RCC 7860 (cell line): ENCODE measurements at regions not wholly inside any gene's neighbourhood (a gene's known extent, or its start where the extent isn't known, plus 50 kb on each side); places are given as distances from the start of the nearest gene placed in this dataset.

Experiments used
- DNase-seq: peaks from one replicate; pipeline ENCODE4 v3.0.0-alpha.2; 2015; ENCODE audit warnings: low spot score
- FAIRE-seq: peaks from 2 replicates; lab custom pipeline; 2012; peaks lifted over from hg19 to GRCh38; lab: Jason Lieb, UNC

DNA sequence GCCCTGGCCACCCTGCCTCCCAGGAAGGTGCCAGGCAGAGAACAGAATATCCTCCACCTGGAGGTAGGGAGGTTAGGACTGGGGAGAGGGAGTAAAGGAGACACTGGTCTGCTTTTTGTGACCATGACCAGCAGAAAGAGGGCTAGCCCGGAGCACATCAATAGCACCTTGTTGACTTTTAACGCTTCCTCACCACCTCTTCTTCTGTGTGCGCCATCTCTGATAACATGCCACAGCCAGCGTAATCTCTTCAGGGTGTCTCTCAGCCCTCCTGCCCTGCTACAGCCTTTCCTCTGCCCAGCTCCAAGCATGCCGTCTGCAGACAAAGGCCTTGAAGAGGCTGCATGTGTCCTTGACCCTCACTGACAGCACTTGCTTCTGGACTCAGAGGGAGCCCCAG, 50.9 kb upstream of the GJA5 start:
- DNase-seq (no peak), FAIRE-seq (no peak)

DNA sequence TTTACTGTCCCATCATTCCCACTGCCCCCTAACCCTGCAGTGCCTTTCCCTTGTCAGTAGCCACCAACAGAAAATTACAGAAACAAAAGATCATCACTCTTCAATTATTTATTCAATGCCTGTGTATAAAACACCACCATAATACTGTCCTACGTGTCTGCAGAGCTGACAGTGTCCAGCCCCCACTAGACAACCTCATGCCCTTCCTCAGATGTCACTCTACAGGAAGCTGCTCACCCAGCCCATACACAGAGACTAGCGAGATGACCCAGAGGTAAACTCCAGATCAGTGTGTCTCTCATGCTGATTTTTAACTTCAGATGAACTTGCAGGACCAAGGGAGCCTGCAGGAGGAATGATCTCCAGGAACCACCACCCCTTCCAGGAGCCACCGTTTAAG, 51.3 kb upstream of the GJA5 start:
- DNase-seq: no peak
- FAIRE-seq: no peak

DNA sequence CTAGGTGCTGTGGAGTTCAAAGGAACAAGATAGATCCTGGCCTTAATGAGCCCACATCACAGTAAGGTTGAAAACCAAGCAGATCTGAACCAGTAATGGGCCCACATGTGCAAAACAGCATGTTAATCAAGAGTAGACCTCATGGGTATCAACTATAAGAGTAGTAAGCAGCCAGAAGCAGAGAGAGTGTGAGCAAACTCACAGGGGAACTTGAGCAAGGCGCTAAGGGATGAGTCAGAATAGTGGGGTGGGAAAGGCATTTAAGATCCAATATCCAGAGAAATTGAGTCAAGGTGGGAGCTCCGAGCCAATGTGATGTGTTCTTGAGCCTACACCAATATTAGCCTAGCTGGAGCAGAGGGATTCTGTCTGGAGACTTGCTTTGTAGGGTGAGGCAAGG, 52.4 kb upstream of the GJA5 start:
- no peak for FAIRE-seq
- DNase-seq: no peak

DNA sequence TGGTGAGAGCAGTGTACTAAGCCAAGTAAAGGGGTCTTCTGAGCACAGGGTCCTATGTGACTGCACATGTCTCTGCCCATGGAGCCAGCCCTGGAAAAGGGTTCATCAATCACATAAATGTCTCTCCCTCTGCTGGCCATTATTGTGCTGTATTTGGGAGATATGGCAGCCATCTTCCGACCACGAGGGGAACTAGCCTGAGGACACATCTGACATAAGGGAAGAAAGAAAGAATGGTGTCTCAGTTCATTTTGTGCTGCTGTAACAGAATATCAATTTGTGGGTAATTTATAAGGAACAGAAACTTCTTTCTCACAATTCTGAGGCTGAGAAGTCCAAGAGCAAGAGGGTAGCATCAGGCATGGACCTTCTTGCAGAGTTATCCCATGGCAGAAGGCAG, 55.1 kb upstream of the GJA5 start:
- DNase-seq (no peak), FAIRE-seq (no peak)

DNA sequence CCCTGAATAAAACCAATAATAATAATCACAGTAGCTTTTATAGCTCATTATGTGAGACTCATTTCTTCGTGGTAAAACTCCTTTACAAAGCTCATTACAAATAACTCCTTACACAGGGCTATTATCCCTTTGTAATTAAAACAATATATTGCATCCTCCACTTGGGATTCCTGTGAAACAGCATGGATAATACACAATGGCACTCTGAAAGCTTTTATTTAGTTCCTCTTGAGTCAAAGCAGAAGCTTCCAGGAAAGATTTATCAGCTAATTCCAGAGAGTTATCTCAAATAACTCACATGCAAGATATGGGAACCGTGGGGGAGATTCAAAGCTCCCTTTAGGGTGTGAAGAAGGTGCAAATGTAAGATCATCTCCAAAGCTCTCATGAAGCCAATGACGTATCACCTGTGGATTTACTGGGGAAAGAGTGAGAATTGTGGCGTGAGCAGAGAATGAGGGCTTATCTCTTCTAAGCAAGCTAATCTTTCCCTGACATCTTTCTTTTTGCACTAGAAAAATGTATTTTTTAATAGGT, 60.4 kb upstream of the GJA5 start:
- no peak for DNase-seq
- no peak for FAIRE-seq

DNA sequence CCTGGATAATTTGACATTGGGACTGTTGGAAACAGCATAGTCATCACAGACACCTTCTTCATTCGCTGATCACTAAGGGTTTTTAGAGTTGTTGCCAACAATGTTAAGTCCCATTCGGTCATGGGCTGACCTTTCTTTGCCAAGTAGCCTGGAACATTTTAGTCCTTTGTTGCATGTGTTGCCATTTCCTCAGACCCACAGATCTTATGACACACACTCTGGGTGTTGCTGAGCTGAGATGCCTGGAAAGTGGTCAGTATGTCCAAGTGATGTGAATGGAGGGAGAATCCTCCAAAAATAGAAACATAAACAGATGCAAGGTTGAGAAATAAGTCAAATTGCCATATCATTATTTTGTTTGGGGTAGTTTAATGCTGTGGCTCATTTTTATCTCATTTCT, 61.5 kb upstream of the GJA5 start:
- FAIRE-seq (no peak), DNase-seq (no peak)

DNA sequence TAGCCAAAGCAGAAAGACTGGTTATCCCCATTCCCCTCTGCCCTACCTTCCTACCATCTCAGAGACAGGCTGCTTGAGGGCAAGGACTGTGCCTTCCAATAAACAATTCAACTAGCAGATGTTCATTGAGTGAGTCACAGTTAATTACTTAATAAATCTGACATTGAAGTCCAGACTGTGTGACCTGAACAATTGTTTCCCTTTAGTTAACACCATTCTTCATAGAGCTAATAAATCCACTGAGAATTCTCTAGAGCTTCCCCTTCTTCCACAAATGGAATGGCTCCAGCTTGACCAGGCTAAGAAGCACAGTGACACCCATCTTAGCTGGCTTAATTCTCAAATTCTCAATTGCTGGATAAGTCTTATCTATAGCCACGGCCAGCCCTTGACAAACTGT, 61.9 kb upstream of the GJA5 start:
- no peak for DNase-seq
- FAIRE-seq: no peak

DNA sequence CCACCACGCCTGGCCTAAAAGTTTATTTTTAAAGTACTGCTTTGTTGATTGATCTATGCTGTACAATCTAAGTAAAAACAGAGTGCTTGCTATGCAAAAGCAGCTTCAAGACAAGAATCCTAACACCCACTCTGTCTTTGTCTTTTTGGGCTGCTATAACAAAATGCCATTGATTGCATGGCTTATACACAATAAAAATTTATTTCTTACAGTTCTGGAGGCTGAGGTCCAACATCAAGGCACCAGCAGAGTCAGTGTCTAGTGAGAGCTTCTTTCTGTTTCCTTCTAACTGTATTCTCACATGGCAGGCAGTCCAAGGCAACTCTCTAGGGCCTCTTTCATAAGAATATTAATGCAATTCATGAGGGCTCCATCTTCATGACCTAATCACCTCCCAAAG, 63.6 kb upstream of the GJA5 start:
- no peak for DNase-seq

DNA sequence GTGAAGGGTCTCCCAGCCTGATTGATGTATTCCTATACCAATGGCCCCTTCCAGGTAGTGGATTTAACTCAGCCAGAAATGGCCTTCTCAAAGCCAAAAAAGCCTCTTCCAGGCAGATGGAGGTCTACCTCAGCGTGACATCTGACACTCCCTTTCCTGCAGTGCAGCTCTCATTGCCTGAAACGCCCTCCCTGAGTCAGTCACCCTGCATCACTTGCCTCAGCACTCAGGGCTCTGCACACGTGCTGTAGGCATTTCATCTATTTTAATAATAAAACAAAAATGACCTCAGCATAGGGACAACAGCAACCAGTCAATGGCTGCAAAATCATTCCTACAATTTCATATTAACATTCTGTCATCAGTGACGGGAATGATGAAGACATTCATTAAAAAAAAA, 64.4 kb upstream of the GJA5 start:
- no peak for DNase-seq
- FAIRE-seq: no peak

More for the DNA sequence above, 63.6 kb upstream of the GJA5 start:
- FAIRE-seq: no peak

DNA sequence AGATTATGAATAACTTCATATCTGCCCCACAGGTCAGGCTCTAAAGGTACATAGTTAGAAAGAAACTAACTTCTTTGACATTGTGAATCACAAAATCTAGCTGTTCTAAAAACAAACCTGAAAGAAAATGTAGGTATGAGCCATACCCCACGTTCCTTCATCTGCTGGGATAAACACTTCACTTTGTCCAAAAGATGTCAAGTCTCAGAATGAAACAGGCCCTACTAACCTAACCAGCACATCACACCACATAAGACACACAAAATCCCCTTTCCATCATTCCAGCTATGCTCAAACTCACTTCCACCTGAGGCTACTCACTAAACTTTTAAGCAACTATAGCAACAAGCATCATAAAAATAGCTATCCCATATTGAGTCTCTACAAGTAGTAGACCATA, 65.2 kb upstream of the GJA5 start:
- FAIRE-seq (no peak), DNase-seq (no peak)

DNA sequence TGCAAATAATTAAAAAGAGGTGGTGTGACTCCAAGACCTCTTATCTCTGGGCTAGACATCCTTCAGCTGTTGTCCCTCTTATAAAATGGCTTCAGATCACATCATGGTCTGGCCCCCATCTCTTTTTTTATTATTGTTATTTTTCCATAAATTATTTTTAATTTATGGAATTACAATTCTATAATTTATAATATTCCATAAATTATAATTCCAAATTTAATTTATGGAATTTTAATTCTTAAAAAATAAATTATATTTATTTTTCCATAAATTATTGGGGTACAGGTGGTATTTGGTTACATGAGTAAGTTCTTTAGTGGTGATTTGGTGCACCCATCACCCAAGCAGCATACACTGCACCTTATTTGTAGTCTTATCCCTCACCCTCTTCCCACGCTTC, 65.9 kb upstream of the GJA5 start:
- DNase-seq (no peak), FAIRE-seq (no peak)

DNA sequence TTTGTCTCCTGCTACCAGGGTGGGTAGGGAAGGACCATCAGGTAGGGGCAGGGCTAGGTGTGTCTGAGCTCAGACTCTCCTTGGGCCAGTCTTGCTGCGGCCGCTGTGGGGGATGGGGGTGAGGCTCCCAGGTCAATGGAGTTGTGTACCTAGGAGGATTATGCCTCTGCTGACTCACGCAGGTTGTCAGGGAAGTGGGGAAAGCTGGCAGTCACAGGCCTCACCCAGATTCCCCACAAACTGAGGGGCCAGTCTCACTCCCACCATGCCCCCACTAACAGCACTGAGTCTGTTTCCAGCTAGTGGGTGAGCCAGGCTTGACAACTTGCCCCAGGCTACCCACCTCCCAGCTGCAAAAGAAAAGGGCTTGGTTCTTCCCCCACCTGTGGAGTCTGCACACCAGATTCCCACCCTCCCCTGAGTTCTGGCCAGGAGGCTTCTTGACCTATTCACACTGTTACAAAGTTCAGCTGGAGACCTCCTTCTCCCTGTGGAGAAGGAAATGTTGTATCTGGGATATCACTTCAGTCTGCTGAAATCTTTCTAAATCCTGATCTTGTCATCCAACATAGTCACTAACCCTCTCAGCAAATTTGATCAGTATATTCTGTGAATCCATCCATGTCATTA, 69.2 kb upstream of the GJA8 start:
- FAIRE-seq: no peak

DNA sequence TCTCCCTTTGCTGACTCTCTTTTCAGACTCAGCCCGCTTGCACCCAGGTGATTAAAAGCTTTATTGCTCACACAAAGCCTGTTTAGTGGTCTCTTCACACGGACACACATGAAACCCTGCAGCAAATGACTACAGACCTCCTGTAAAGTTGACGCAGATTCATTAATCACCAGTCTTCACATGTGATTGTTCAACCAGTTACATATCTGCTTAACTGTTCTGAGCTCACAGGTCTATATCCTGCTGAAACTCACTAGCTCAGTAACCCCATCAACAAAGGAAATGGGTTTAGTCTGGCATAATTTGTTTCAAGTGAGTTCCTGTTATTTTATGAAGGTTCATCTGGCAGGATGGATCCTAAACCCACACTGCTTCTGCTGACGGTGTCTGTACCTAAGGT, 68.4 kb upstream of the GJA8 start:
- FAIRE-seq (no peak), DNase-seq (no peak)

More for the DNA sequence above, 69.2 kb upstream of the GJA8 start:
- no peak for DNase-seq

DNA sequence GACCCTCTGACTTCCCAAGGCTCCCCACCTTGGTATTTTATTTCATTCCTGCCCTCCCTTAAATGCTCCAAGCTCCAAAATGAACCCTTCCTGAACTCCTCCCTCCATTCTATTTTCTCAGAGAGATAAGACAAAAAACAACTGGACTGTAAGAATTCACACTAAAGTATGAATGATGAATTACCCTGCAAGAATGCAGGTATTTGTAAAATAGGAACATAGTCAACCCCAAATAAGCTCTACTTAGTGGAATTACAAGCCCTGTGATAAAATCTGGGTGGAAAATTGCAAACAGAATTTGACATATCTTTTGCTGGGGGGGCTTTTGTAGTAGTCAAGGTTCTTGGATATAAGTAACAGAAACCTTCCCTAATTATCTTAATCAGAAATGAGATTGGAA, 67.8 kb upstream of the GJA8 start:
- FAIRE-seq: no peak
- DNase-seq: no peak

DNA sequence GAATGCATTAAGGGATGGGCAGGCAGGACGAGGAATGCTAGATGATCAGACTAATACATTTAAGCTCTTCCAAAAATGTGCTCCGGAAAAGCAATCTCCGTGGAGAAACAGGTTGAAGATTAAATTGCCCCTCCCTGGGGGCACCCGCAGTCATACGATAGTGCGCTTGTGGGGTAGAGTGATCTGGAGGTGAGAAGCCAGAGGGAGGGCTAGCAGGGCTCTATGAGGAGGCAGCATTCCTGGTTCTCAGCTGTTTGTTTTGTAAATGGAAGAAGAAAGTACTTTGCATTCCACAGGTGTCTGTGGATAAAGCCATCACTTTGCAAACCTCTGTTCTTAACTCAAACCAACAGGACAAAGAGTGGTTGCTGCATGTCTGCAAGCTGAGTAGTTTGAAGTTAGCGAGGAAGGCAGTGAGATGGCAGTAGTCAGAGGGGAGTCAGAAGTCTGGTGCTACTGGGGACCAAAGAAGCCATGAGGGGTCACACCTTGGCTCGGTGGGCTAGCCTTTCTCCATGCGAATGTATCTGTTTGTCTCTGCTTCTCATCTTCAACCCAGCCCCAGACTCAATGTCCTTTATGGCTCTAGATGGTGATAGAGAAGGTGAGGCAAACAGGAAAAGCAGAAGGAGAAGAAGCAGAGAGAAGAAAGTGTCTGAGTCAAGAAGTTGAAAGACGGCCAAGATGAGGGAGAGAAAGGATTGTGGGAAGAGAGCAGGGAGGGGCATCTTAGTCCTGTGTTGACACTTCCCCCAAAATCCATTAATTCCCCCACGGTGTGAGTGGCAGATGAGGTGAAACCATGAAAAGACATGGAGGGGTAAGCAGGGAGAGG, 65.2 kb upstream of the GJA8 start:
- no peak for FAIRE-seq
- DNase-seq: no peak

DNA sequence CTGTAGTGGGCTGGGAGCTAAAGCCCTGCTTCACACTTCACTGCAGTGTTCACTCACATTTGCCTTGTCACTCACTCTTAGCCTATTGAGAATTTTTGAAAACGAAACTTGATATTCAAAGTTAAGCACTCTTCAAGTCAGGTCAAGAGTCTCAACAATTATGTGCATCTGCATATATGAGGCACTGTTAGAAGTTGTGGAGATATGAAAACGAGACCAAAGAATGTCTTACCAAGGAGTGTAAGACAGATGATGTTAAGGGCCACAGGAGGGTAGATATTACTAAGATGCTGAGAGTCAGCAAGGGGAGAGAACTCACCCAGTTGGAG, 64.7 kb upstream of the GJA8 start:
- FAIRE-seq (no peak), DNase-seq (no peak)

DNA sequence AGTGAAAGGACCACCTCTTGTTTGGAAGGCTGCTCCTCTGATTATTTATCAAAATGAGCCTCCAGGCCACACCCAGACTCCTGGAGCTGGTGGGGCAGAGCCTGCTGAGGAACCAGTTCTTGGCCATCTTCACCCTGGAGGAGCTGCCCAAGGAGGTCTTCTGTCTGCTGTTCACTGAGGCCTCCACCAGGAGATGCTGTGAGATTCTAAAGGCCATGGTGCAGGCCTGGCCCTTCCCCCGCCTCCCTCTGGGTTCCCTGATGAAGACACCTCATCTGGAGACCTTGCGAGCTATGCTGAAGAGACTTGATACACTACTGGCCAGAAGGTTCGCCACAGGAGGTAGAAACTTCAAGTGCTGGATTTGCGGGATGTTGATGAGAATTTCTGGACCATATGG, 61.7 kb upstream of the GJA8 start:
- DNase-seq: no peak
- no peak for FAIRE-seq

DNA sequence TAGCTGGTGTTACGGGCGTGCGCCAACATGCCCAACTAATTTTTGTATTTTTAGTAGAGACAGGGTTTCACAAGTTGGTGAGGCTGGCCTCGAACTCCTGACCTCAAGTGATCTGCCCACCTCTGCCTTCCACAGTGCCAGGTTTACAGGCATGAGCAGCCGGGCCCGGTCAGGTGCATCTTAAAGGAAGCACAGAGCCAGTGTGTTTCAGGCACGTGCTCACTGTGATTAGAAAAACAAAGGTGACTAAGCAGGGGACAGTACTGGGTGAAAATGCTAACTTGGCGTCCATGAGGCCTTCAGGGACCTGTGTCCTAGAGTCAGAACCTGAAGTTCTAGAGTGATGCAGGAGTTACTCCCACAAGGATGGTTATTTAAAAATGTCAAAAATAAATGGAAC, 60.0 kb upstream of the GJA8 start:
- no peak for FAIRE-seq
- DNase-seq: no peak

DNA sequence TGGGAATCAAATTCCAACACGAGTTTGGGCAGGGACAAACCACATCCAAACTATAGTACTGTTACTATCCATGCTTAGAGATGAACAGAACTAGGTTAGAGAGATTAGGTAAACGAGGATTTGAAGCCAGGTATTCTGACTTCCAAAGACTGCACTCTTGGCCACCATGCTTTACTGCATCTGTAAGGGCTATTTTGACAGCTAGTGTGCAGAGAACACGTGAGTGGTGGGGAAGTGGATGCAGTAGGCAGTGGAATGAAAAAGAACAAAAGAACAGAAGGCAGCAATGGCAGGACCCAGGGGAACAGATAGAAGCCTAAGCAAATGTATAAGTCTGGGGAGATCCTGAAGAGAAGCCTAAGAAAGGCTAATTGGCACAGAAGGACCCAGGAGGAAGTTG, 59.1 kb upstream of the GJA8 start:
- DNase-seq (no peak), FAIRE-seq (no peak)

DNA sequence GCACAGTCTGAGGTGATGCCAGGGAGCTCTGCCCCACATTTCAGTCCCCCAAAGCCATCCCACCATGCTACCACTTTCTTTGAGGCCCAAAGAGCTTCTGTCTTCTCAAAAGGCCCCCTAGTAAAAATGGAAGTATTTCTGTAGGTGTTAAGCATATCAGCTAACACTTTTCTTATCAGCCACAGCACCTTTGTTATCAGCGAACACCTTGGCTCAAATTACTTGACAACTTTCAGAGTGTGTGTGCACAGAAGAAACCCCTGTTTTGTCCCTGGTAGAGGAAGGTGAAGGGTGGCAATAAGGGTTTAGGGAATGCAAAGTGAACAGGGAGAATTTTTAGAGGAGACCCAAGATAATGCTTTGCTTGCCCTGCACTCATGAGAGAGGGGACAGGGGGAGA, 54.8 kb upstream of the GJA8 start:
- DNase-seq: no peak
- no peak for FAIRE-seq

DNA sequence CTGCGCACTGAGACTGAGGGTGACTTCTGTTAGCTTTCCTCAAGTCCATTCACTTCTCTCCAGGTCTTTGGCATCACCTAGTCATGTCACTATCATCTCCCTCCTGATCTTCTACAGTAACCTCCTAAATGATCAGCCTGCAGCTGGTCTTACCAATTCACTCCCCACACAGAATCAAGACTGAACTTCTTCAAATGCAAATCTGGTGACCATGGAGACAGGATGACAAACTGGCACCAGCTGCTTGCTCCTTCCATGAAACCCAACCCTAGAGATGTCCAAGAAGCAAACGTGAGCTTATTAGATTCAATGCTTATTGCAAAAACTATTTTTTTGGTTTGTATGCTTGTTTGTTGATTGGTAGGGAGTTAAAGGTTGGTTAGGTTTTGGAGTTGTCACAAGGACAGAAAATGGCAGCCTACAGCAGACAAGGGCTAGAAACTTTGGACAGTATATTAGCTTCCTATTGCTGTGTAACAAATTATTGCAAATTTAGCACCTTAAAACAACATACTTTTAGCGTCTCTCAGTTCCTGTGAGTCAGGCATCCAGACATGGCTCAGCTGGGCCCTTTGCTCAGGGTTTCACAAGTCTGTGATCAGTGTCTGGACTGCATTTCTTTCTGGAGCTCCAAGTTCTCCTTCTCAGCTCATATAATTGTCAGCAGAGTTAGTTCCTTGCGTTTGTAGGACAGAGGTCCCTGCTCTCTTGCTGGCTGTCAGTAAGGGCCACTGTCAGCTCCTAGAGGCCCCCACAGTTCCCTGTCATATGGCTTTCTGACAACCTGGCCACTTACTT, 53.3 kb upstream of the GJA8 start:
- FAIRE-seq (no peak), DNase-seq (no peak)

DNA sequence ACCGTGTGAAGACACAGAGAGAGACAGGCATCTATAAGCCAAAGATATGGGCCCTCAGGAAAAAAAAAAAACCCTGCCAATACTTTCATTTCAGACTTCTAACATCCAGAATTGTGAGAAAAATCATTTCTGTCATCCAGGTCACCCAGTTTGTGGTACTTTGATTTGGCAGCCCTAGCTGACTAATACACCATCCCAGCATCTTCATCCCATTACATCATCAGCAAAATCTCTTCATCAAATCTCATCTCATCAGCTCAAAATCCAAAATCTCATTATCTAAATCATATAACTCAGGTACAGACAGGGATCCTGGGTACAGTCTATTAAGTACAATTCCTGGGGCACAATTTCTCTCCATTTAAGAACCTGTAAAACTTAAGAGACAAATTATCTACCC, 51.9 kb upstream of the GJA8 start:
- FAIRE-seq: no peak
- DNase-seq: no peak
